GM21619 (cell line): ENCODE measurements at regions not wholly inside any gene's neighbourhood (a gene's known extent, or its start where the extent isn't known, plus 50 kb on each side); places are given as distances from the start of the nearest gene placed in this dataset.

Source experiments
- ATAC-seq: cut with Tn5 transposase; IDR thresholded peaks from one replicate; pipeline ENCODE4 v1.9.1; 2021; ENCODE audit not compliant: unreplicated experiment

- ATAC-seq: no peak
These were observed 497.8 kb upstream of the ZFHX3 start for GRCh38 chr16:73545755-73546154.

GRCh38 chr16:73545290-73545689 lies 497.4 kb upstream of the ZFHX3 start:
- no peak for ATAC-seq

GRCh38 chr16:73544826-73545225 lies 496.9 kb upstream of the ZFHX3 start:
- no peak for ATAC-seq

- ATAC-seq: no peak
These were observed 496.2 kb upstream of the ZFHX3 start for GRCh38 chr16:73543970-73544599.

- ATAC-seq: no peak
These were observed 495.5 kb upstream of the ZFHX3 start for GRCh38 chr16:73543331-73543969.

GRCh38 chr16:73542885-73543284 lies 495.0 kb upstream of the ZFHX3 start:
- no peak for ATAC-seq

GRCh38 chr16:73537921-73538320 lies 490.0 kb upstream of the ZFHX3 start:
- no peak for ATAC-seq

- no peak for ATAC-seq
These were observed 489.0 kb upstream of the ZFHX3 start for GRCh38 chr16:73536931-73537330.

GRCh38 chr16:73531021-73531420 lies 483.1 kb upstream of the ZFHX3 start:
- no peak for ATAC-seq

GRCh38 chr16:73530529-73530928 lies 482.6 kb upstream of the ZFHX3 start:
- no peak for ATAC-seq

GRCh38 chr16:73529303-73530012 lies 481.5 kb upstream of the ZFHX3 start:
- no peak for ATAC-seq

- ATAC-seq: no peak
These were observed 479.3 kb upstream of the ZFHX3 start for GRCh38 chr16:73527187-73527586.

GRCh38 chr16:73526011-73526804 lies 478.3 kb upstream of the ZFHX3 start:
- no peak for ATAC-seq

- ATAC-seq: no peak
These were observed 475.3 kb upstream of the ZFHX3 start for GRCh38 chr16:73523209-73523608.

GRCh38 chr16:73521499-73521898 lies 473.6 kb upstream of the ZFHX3 start:
- no peak for ATAC-seq

GRCh38 chr16:73515616-73516015 lies 467.7 kb upstream of the ZFHX3 start:
- no peak for ATAC-seq

- no peak for ATAC-seq
These were observed 462.9 kb upstream of the ZFHX3 start for GRCh38 chr16:73510852-73511251.

GRCh38 chr16:73506568-73507056 lies 458.7 kb upstream of the ZFHX3 start:
- ATAC-seq: no peak

GRCh38 chr16:73505577-73505976 lies 457.6 kb upstream of the ZFHX3 start:
- no peak for ATAC-seq

GRCh38 chr16:73504591-73505575 lies 457.0 kb upstream of the ZFHX3 start:
- no peak for ATAC-seq
